Neural crest cell (in vitro differentiated cells): ENCODE measurements at regions not wholly inside any gene's neighbourhood (a gene's known extent, or its start where the extent isn't known, plus 50 kb on each side); places are given as distances from the start of the nearest gene placed in this dataset.

ENCODE experiments used
- DNase-seq: peaks from one replicate; pipeline ENCODE4 v3.0.0; 2021; ENCODE audit warnings: low read depth, mixed read lengths, low spot score
- H3K27ac Mint-ChIP-seq: one replicate; pipeline ENCODE4 v1.8.0; 2021; ENCODE audit warnings: mild to moderate bottlenecking, mixed read lengths; ENCODE audit not compliant: unreplicated experiment
- H3K27me3 Mint-ChIP-seq: 2 replicates; pipeline ENCODE4 v1.8.0; 2021; ENCODE audit warnings: low read depth, mild to moderate bottlenecking, mixed read lengths
- H3K36me3 Mint-ChIP-seq: 2 replicates; pipeline ENCODE4 v1.8.0; 2021; ENCODE audit warnings: low read depth, mild to moderate bottlenecking, mixed read lengths
- H3K4me1 Mint-ChIP-seq: 2 replicates; pipeline ENCODE4 v1.8.0; 2021; ENCODE audit warnings: mixed read lengths
- H3K4me3 Mint-ChIP-seq: one replicate; pipeline ENCODE4 v1.8.0; 2021; ENCODE audit warnings: mild to moderate bottlenecking, mixed read lengths
- H3K9me3 Mint-ChIP-seq: 2 replicates; pipeline ENCODE4 v1.8.0; 2021; ENCODE audit warnings: mixed read lengths
- TF ChIP-seq, protein P1 (sequence below): fragments of 200-600 bp; sonication (generic); conservative IDR thresholded peaks from 2 replicates; pipeline ENCODE4 v1.5.0; 2021; ENCODE audit warnings: antibody characterized with exemption, mild to moderate bottlenecking

DNA sequence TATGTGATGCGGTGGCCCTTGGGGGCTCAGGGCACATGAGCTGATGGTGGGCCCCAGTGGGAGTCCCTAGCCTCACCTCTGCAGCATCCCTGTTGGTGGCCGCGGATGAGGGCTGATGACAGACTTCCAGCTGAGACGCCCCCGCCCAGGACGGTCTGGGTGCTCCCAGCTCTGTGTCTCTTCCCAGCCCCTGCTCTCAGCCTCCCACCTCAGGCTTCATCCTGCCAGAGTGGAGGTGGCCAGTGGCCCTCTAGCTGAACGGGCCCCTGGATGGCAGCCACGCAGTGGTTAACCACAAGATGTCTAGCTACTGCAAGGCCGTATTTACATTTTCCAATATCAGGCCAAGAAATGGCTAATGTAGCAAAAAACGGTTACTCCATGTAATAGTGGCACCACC lies 205.3 kb upstream of the LINGO1 start:
- H3K27ac Mint-ChIP-seq, result no peak overlapping the region
- TF ChIP-seq, protein P1, sequence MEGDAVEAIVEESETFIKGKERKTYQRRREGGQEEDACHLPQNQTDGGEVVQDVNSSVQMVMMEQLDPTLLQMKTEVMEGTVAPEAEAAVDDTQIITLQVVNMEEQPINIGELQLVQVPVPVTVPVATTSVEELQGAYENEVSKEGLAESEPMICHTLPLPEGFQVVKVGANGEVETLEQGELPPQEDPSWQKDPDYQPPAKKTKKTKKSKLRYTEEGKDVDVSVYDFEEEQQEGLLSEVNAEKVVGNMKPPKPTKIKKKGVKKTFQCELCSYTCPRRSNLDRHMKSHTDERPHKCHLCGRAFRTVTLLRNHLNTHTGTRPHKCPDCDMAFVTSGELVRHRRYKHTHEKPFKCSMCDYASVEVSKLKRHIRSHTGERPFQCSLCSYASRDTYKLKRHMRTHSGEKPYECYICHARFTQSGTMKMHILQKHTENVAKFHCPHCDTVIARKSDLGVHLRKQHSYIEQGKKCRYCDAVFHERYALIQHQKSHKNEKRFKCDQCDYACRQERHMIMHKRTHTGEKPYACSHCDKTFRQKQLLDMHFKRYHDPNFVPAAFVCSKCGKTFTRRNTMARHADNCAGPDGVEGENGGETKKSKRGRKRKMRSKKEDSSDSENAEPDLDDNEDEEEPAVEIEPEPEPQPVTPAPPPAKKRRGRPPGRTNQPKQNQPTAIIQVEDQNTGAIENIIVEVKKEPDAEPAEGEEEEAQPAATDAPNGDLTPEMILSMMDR, result no peak
- no peak for DNase-seq
- H3K27me3 Mint-ChIP-seq, result no peaks in the 10 kb centered on the region
- peaks cover 10% of the 10 kb centered on the region for H3K4me1 Mint-ChIP-seq
- H3K4me3 Mint-ChIP-seq, result no peak overlapping the region
- H3K9me3 Mint-ChIP-seq, result no peaks in the 10 kb centered on the region
- H3K36me3 Mint-ChIP-seq, result no peaks in the 10 kb centered on the region

- Mint-ChIP-seq H3K27me3 (no peaks in the 10 kb centered on the region), H3K4me3 (no peak overlapping the region), H3K36me3 (no peaks in the 10 kb centered on the region), H3K9me3 (no peaks in the 10 kb centered on the region), H3K27ac (peak overlapping the region; percentile 73), H3K4me1 (peaks cover 10% of the 10 kb centered on the region)
- DNase-seq, result no peak
- TF ChIP-seq, protein P1, result no peak
These were observed 204.9 kb upstream of the LINGO1 start for GRCh38 chr15:77837649-77838025.

- Mint-ChIP-seq H3K9me3 (no peaks in the 10 kb centered on the region), H3K4me3 (no peak overlapping the region)
These were observed 204.4 kb upstream of the LINGO1 start for GRCh38 chr15:77836906-77837648.

GRCh38 chr15:77836121-77836692 lies 203.5 kb upstream of the LINGO1 start:
- Mint-ChIP-seq H3K9me3 (no peaks in the 10 kb centered on the region), H3K27me3 (no peaks in the 10 kb centered on the region), H3K4me3 (no peak overlapping the region), H3K27ac (no peak overlapping the region), H3K36me3 (no peaks in the 10 kb centered on the region), H3K4me1 (peaks cover 17% of the 10 kb centered on the region)
- TF ChIP-seq, protein P1, result no peak
- no peak for DNase-seq

More at GRCh38 chr15:77836906-77837648, 204.4 kb upstream of the LINGO1 start:
- TF ChIP-seq, protein P1, result no peak
- peak overlapping the region; percentile 73 for H3K27ac Mint-ChIP-seq
- no peak for DNase-seq
- H3K4me1 Mint-ChIP-seq, result peaks cover 11% of the 10 kb centered on the region
- H3K36me3 Mint-ChIP-seq, result no peaks in the 10 kb centered on the region
- H3K27me3 Mint-ChIP-seq, result no peaks in the 10 kb centered on the region

DNA sequence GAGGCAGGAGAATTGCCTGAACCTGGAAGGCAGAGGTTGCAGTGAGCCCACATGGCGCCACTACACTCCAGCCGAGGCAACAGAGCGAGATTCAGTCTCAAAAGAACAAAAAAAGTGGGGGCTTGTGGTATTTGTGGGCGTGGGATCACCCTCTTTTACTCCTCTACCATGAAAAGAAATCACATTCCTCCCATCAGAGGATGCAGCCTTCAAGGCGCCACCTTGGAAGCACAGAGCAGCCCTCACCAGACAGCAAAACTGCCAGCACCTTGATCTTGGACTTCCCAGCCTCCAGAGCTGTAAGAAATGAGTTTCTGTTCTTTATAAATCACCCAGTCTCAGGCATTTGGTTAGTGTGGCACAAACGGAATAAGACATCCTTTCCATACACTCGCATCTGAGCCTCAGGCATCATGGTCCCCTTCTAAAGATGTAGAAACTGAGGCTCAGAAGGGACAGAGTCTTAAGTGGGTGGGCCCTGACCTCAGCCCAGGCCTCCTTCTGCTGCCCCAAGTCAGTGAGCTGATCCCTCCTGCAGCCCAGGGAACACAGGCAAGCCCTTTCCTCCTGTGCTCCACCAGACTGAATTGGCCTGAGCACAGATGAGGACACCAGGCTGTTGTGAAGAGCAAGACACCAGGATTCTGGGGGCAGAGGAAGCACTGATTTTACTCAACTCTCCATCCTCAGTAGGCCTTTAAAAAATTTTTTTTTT lies 201.7 kb upstream of the LINGO1 start:
- H3K9me3 Mint-ChIP-seq, result no peaks in the 10 kb centered on the region
- TF ChIP-seq, protein P1, result no peak
- peak overlapping the region; percentile 27 for H3K27ac Mint-ChIP-seq
- H3K27me3 Mint-ChIP-seq, result no peaks in the 10 kb centered on the region
- no peaks in the 10 kb centered on the region for H3K36me3 Mint-ChIP-seq
- H3K4me1 Mint-ChIP-seq, result peaks cover 25% of the 10 kb centered on the region
- no peak overlapping the region for H3K4me3 Mint-ChIP-seq
- no peak for DNase-seq
